ENCODE measurements at regions not wholly inside any gene's neighbourhood (a gene's known extent, or its start where the extent isn't known, plus 50 kb on each side); places are given as distances from the start of the nearest gene placed in this dataset.

- TF ChIP-seq CTCF (IDR thresholded peaks at IDR 0.05; ENCODE audit: low read length): no peak
- TF ChIP-seq EZH2 (optimal IDR thresholded peaks at IDR 0.05; ENCODE audit: low read depth, low read length): no peak
Observed at GRCh38 chr2:100731535-100731981, 88.4 kb upstream of the NPAS2 start.

Data from MM.1S (cell line).